H1 (cell line): ENCODE measurements at regions not wholly inside any gene's neighbourhood (a gene's known extent, or its start where the extent isn't known, plus 50 kb on each side); places are given as distances from the start of the nearest gene placed in this dataset.

Experiments
- CEBPB ChIP-seq: IDR thresholded peaks from 2 replicates; pipeline ENCODE4 v1.6.1; 2012; ENCODE audit warnings: low read depth, low read length
- CHD1 ChIP-seq: IDR thresholded peaks from 2 replicates; pipeline ENCODE4 v1.6.1; 2012; ENCODE audit warnings: low read depth, low read length, improper control_type of control experiment
- CHD2 ChIP-seq: IDR thresholded peaks from 2 replicates; pipeline ENCODE4 v1.6.1; 2012; ENCODE audit warnings: low read length, improper control_type of control experiment
- MAFK ChIP-seq: IDR thresholded peaks from 2 replicates; pipeline ENCODE4 v1.6.1; 2012; ENCODE audit warnings: low read depth, mild to moderate bottlenecking, improper control_type of control experiment, low read length
- POLR2A ChIP-seq, 2 experiments: IDR thresholded peaks; 1 replicate in 1 of 2; 2 replicates in 1 of 2; pipeline ENCODE4 v1.6.1; 2011; ENCODE audit warnings: low read depth in 2 of 2, low read length in 2 of 2, mild to moderate bottlenecking in 2 of 2; ENCODE audit errors: control extremely low read depth in 1 of 2
- POLR2AphosphoS5 ChIP-seq: IDR thresholded peaks from 2 replicates; pipeline ENCODE4 v1.6.1; 2011; ENCODE audit warnings: low read depth, low read length
- SIRT6 ChIP-seq: IDR thresholded peaks from one replicate; pipeline ENCODE4 v1.7.1; 2012; ENCODE audit warnings: low read length, inconsistent platforms
- SIX5 ChIP-seq: IDR thresholded peaks from 2 replicates; pipeline ENCODE4 v1.6.1; 2011; ENCODE audit warnings: mild to moderate bottlenecking, low read depth, low read length
- SP4 ChIP-seq: IDR thresholded peaks from 2 replicates; pipeline ENCODE4 v1.6.1; 2012; ENCODE audit warnings: low read length, inconsistent platforms
- SRF ChIP-seq: IDR thresholded peaks from 2 replicates; pipeline ENCODE4 v1.6.1; 2011; ENCODE audit warnings: mild to moderate bottlenecking, low read depth, low read length, moderate library complexity
- TAF1 ChIP-seq: IDR thresholded peaks from 2 replicates; pipeline ENCODE4 v1.6.1; 2011; ENCODE audit warnings: mild to moderate bottlenecking, low read depth, low read length
- TF ChIP-seq, protein P1 (sequence below), 3 experiments: IDR thresholded peaks; 1 replicate in 2 of 3; 2 replicates in 1 of 3; pipeline versions ENCODE4 v1.5.1 to v1.6.1; 2011; ENCODE audit warnings: low read length in 3 of 3, mild to moderate bottlenecking in 3 of 3, inconsistent platforms in 2 of 3, low read depth in 1 of 3, moderate library complexity in 1 of 3; ENCODE audit not compliant: insufficient read depth in 1 of 3; ENCODE audit errors: control extremely low read depth in 1 of 3

DNA sequence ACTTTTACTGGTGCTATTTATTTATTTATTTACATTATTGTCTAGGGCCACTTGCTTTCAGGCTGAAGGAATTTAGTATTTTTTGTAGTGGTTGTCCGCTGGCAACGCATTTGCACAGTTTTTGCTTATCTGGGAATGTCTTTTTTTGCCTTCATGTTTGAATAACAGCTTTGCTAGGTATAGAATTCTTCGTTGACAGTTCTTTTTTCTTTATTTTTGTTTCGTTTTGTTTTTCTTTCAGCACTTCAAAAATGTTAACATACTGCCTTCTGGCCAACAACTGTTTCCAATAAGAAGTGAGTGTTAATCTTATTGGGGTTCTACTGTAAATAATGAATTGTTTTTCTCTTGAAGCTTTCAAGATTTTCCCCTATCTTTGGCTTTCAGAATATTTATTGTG lies 252.7 kb upstream of the TARS1 start:
- TF ChIP-seq POLR2A (IDR thresholded peaks at IDR 0.05; ENCODE audit: control extremely low read depth in 1 of 2, low read depth in 2 of 2, low read length in 2 of 2) (no peak), CHD1 (no peak), CEBPB (no peak), SIX5 (no peak), SRF (no peak), TAF1 (no peak), SP4 (no peak), SIRT6 (no peak), POLR2AphosphoS5 (no peak), CHD2 (no peak), MAFK (no peak)
- TF ChIP-seq, protein P1, sequence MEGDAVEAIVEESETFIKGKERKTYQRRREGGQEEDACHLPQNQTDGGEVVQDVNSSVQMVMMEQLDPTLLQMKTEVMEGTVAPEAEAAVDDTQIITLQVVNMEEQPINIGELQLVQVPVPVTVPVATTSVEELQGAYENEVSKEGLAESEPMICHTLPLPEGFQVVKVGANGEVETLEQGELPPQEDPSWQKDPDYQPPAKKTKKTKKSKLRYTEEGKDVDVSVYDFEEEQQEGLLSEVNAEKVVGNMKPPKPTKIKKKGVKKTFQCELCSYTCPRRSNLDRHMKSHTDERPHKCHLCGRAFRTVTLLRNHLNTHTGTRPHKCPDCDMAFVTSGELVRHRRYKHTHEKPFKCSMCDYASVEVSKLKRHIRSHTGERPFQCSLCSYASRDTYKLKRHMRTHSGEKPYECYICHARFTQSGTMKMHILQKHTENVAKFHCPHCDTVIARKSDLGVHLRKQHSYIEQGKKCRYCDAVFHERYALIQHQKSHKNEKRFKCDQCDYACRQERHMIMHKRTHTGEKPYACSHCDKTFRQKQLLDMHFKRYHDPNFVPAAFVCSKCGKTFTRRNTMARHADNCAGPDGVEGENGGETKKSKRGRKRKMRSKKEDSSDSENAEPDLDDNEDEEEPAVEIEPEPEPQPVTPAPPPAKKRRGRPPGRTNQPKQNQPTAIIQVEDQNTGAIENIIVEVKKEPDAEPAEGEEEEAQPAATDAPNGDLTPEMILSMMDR (IDR thresholded peaks at IDR 0.05; ENCODE audit: control extremely low read depth in 1 of 3, insufficient read depth in 1 of 3, low read depth in 1 of 3, low read length in 3 of 3), result no peak
